Right ventricle myocardium superior (tissue), 1 donor: ENCODE measurements at regions not wholly inside any gene's neighbourhood (a gene's known extent, or its start where the extent isn't known, plus 50 kb on each side); places are given as distances from the start of the nearest gene placed in this dataset.

ENCODE experiments used
- ATAC-seq: fragments of 200-7000 bp; cut with Tn5 transposase; one replicate; pipeline ENCODE4 v1.9.1; 2020; ENCODE audit warnings: mild to moderate bottlenecking; ENCODE audit not compliant: poor library complexity
- DNase-seq: peaks from one replicate; pipeline ENCODE4 v3.0.0-alpha.2; 2020
- intact Hi-C: fragments of 100-400 bp; cut with DNase I; formaldehyde crosslinking; loops from one replicate; pipeline ENCODE4 v1.11.2; 2022
- donor health status: DM: no; HTN: yes; CAD: no; lungs with severe emphysema.

DNA sequence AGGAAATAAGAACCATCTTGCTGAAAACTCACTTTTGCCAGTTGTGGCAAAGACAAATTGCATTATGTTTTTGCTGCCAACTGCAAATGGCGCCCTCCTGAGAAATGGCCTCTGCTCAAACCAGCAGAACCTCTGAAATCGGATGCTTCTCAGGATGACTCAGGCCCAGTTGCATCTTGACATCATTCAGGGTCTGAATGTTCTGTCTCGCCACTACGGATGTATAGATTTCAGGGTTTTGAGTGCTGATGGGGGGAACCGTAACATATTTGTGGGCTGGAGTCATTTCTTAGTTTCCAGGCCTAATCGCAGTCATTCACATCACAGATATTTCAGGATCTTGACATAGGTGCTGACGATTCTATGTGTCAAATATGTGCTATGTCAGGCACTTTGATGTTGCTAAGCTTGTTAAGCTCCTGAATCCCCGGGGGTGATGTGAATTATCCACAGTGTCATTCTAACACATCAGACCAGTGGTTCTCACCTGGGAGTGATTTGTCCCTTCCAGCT is 207.1 kb downstream of the NFATC2 start:
- no peak for DNase-seq
- intact Hi-C loops = no loop called here
- no peak for ATAC-seq

DNA sequence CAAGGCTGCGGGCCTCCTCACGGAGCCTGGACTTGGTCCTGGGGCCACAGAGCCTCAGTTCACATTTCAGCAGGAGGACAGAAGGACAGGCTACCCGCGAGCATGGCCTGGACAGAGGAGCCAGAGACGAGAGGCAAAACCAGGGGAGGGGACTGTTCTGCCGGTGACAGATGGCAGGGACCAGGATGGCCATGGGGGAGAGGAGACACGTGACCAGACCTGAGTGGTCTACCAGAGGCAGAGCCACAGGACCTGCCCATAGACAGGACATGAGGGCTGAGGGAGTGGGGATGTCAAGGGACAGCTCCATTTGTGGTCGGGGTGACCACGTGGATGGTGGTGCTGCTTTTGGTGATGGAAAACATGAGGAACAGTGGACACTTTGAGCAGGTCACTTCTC is 207.9 kb downstream of the NFATC2 start:
- ATAC-seq = no peak
- DNase-seq = no peak
- intact Hi-C loops = no loop called here

DNA sequence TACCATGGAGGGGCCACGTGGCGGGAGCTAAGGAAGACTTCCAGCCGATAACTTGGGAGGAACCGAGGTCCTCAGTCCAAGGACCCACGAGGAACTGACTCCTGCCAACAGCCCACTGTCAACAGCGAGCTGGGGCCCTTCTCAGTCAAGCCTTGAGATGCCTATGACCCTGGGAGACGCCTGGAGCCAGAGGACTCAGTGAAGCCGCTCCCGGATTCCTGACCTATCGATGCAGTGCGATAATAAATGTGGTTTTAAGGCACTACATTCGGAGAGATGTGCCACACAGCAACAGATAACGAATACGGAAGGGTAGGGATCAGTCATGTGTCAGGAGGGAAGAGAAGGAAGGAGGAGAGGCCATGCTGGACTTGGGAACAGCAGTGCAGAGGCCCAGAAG is 208.5 kb downstream of the NFATC2 start:
- intact Hi-C loops = no loop called here
- DNase-seq = no peak
- no peak for ATAC-seq

- ATAC-seq = no peak
These were observed 209.1 kb downstream of the NFATC2 start for GRCh38 chr20:51333446-51333845.

GRCh38 chr20:51331481-51331880 is 211.0 kb downstream of the NFATC2 start:
- ATAC-seq (no peak), DNase-seq (no peak)
- intact Hi-C loops = no loop called here

More at GRCh38 chr20:51333446-51333845, 209.1 kb downstream of the NFATC2 start:
- intact Hi-C loops = no loop called here
- DNase-seq = no peak

- intact Hi-C loops = loop anchor here (5.0 kb wide), 1 partner anchor 343 kb away; no protein-coding TSS in a partner anchor
- no peak for DNase-seq
- no peak for ATAC-seq
These were observed 212.7 kb downstream of the NFATC2 start for GRCh38 chr20:51329845-51330244.

- DNase-seq = no peak
- ATAC-seq = no peak
- intact Hi-C loops = loop anchor here (5.0 kb wide), 1 partner anchor 340 kb away; no protein-coding TSS in a partner anchor
These were observed 215.2 kb downstream of the NFATC2 start for GRCh38 chr20:51327251-51327841.

DNA sequence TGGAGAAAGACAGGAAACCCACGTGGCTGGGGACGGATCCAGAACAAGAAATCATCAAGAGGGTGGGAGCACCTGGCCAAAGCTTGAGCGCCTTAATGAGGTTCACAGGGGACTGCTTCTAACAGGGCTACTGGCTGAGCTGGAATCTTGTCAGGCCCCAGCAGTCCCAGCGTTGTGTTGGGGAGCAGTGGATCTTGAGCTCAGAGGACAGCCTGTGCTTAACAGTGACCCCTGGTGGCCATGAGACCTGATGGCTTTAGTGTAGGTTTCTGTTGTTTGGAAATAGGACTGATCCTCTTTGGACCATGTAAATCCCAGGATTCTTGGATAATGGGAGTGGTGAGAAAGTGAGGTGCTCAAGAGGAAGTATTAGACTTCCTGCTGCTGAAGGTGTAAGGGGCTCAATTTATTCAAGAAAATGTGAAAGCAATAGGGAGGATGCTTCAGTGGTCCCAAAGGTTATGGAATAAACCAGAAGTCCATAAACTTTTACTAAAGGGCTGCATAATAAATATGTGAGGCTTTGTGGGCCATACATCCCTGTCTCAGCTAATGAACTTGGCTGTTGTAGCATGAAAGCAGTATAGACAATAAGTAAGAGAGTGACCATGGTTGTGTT is 216.2 kb downstream of the NFATC2 start:
- intact Hi-C loops = loop anchor here (5.0 kb wide), 1 partner anchor 339 kb away; no protein-coding TSS in a partner anchor
- peak; percentile 62 for DNase-seq

GRCh38 chr20:51322164-51322707 is 220.3 kb downstream of the NFATC2 start:
- DNase-seq = no peak
- no peak for ATAC-seq
- intact Hi-C loops = no loop called here

More for the DNA sequence above, 216.2 kb downstream of the NFATC2 start:
- peak; percentile 65 for ATAC-seq

GRCh38 chr20:51321343-51322163 is 221.0 kb downstream of the NFATC2 start:
- no peak for ATAC-seq
- intact Hi-C loops = no loop called here

GRCh38 chr20:51319522-51319921 is 223.0 kb downstream of the NFATC2 start:
- intact Hi-C loops = no loop called here
- no peak for DNase-seq

More at GRCh38 chr20:51321343-51322163, 221.0 kb downstream of the NFATC2 start:
- no peak for DNase-seq

DNA sequence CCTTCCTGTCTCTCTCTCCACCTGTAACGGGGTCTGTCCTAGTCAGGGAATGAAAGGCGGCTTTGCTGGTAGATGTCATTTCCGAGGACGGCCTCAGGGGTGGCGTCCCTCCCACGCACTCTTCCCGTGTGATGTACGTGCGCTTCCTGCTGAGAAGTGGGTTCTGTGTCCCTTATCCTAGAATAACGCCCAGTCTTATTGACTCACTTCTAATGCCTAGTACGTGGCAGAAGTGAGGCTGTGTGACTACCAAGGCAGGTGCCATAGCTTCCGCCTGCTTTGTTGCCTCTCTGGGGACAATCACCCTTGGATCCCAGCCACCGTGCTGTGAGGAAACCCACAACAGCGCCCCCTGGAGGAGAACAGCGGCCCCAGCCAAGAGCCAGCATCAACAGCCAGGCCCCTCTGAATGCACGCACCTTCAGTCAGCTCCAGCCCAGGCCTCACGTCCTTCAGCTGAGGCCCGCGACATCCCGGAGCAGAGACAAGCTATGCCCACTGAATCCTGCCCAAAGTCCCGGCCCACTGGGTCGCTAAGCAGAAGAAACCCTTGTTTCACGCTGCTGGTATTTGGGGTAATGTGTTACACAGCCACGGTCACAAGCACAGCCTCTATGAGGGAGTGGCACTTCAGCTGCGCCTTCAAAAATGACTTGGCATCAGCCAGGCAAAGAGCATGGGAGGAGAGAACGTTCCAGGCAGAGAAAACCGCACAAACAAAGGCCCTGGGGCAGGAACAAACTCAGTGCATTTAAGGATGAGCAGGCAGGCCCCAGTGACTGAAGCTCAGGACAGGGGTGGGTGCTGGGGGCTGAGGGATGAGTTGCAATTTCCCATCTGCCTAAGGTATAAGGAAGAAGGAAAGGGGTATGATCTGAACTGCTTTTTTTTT is 224.2 kb downstream of the NFATC2 start:
- no peak for ATAC-seq
- intact Hi-C loops = no loop called here
- DNase-seq = peak; percentile 54

More at GRCh38 chr20:51319522-51319921, 223.0 kb downstream of the NFATC2 start:
- no peak for ATAC-seq

- intact Hi-C loops = no loop called here
- no peak for ATAC-seq
- no peak for DNase-seq
These were observed 227.1 kb downstream of the NFATC2 start for GRCh38 chr20:51315390-51315789.

DNA sequence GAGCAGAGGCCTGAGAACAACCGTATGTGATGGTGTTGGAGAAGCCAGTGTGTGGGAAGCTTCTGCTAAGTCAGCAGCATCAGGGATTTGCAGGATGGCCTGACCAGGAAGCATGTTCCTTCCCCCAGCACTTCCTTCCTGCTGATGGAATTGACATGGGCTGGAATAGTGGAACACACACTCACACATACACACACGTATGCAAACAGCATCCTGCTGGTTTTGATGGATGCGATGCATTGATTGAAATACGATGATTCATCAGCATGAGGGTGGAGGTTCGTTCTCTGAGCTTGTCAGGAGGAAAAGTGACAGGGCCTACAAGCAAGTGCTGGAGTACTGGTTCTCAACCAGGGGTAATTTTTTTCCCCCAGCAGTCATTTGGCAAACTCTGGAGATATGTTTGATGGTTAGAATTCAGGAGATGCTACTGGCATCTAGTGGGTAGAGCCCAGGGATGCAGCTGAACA is 229.1 kb downstream of the NFATC2 start:
- no peak for ATAC-seq
- no peak for DNase-seq
- intact Hi-C loops = no loop called here

DNA sequence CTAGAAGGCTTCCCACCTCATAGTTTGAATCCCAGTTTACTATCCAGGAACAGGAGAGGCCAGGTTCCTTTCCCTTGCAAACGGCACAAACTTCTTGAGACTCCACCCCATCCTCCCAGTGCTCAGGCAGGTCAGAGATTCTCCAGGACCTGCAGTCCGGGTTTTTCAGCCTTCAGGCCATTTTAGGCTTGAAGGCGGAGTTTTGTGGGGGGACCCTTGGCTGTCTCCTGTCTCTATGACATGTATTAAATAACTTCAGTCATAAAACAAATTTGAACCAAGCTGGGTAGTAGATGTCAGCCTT is 230.1 kb downstream of the NFATC2 start:
- intact Hi-C loops = no loop called here
- ATAC-seq = no peak
- DNase-seq = no peak

GRCh38 chr20:51311636-51312479 is 230.7 kb downstream of the NFATC2 start:
- intact Hi-C loops = no loop called here
- DNase-seq = no peak
- no peak for ATAC-seq

GRCh38 chr20:51310216-51310615 is 232.3 kb downstream of the NFATC2 start:
- ATAC-seq = peak; percentile 33
- DNase-seq = no peak
- intact Hi-C loops = no loop called here
